ENCODE measurements at regions not wholly inside any gene's neighbourhood (a gene's known extent, or its start where the extent isn't known, plus 50 kb on each side); places are given as distances from the start of the nearest gene placed in this dataset.

DNA sequence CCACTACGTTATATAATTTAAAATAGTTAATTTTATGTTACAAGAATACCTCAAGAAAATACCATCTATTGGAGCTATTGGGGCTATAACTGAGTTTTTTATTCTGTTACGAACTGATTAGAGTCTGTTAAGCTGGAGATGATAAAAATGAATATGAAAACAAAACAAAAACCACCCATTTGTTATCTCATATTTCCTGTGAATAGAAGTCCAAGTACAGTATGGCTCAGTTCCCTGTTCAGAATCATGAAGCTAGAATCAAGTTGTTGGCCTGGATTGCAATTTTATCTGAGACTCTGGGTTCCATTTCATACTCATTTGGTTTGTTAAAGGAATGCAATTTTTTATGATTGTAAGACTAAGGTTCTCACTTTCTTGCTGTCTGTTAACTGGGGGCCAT lies 319.1 kb upstream of the PCDH18 start:
- TF ChIP-seq, protein P1, sequence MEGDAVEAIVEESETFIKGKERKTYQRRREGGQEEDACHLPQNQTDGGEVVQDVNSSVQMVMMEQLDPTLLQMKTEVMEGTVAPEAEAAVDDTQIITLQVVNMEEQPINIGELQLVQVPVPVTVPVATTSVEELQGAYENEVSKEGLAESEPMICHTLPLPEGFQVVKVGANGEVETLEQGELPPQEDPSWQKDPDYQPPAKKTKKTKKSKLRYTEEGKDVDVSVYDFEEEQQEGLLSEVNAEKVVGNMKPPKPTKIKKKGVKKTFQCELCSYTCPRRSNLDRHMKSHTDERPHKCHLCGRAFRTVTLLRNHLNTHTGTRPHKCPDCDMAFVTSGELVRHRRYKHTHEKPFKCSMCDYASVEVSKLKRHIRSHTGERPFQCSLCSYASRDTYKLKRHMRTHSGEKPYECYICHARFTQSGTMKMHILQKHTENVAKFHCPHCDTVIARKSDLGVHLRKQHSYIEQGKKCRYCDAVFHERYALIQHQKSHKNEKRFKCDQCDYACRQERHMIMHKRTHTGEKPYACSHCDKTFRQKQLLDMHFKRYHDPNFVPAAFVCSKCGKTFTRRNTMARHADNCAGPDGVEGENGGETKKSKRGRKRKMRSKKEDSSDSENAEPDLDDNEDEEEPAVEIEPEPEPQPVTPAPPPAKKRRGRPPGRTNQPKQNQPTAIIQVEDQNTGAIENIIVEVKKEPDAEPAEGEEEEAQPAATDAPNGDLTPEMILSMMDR (conservative IDR thresholded peaks at IDR 0.05; ENCODE audit: low read depth, low read length), result no peak
- TF ChIP-seq MAFK (IDR thresholded peaks at IDR 0.05; ENCODE audit: low read depth, low read length), result no peak

All from IMR-90 (cell line).